HG02610 (cell line): ENCODE measurements at regions not wholly inside any gene's neighbourhood (a gene's known extent, or its start where the extent isn't known, plus 50 kb on each side); places are given as distances from the start of the nearest gene placed in this dataset.

Experiments
- ATAC-seq: cut with Tn5 transposase; IDR thresholded peaks from one replicate; pipeline ENCODE4 v1.9.1; 2021; ENCODE audit warnings: mild to moderate bottlenecking, moderate library complexity; ENCODE audit not compliant: unreplicated experiment

GRCh38 chr4:12880844-12881243 lies 603.3 kb downstream of the RAB28 start:
- ATAC-seq, result no peak

- ATAC-seq, result no peak
Observed at GRCh38 chr4:12879496-12879895, 604.6 kb downstream of the RAB28 start.

GRCh38 chr4:12875640-12876243 lies 608.4 kb downstream of the RAB28 start:
- no peak for ATAC-seq

- no peak for ATAC-seq
Observed at GRCh38 chr4:12873351-12873750, 610.8 kb downstream of the RAB28 start.

- no peak for ATAC-seq
Observed at GRCh38 chr4:12861422-12861821, 622.7 kb downstream of the RAB28 start.

GRCh38 chr4:12852338-12853307 lies 631.5 kb downstream of the RAB28 start:
- ATAC-seq, result no peak

GRCh38 chr4:12846368-12846767 lies 637.8 kb downstream of the RAB28 start:
- no peak for ATAC-seq

GRCh38 chr4:12844141-12844540 lies 640.0 kb downstream of the RAB28 start:
- ATAC-seq, result no peak

- no peak for ATAC-seq
Observed at GRCh38 chr4:12827966-12828365, 656.2 kb downstream of the RAB28 start.

GRCh38 chr4:12791536-12791935 lies 692.6 kb downstream of the RAB28 start:
- ATAC-seq, result no peak

- ATAC-seq, result no peak
Observed at GRCh38 chr4:12787261-12787660, 696.9 kb downstream of the RAB28 start.

- ATAC-seq, result no peak
Observed at GRCh38 chr4:12778706-12779105, 705.4 kb downstream of the RAB28 start.

GRCh38 chr4:12778191-12778590 lies 705.9 kb downstream of the RAB28 start:
- ATAC-seq, result no peak

GRCh38 chr4:12770351-12770750 lies 713.8 kb downstream of the RAB28 start:
- ATAC-seq, result no peak

GRCh38 chr4:12761694-12762093 lies 722.4 kb downstream of the RAB28 start:
- ATAC-seq, result no peak

GRCh38 chr4:12747154-12747553 lies 737.0 kb downstream of the RAB28 start:
- ATAC-seq, result no peak

GRCh38 chr4:12746221-12746620 lies 737.9 kb downstream of the RAB28 start:
- no peak for ATAC-seq

GRCh38 chr4:12734586-12734985 lies 749.6 kb downstream of the RAB28 start:
- ATAC-seq, result no peak

- no peak for ATAC-seq
Observed at GRCh38 chr4:12729384-12729783, 754.8 kb downstream of the RAB28 start.

GRCh38 chr4:12724510-12724909 lies 759.6 kb downstream of the RAB28 start:
- ATAC-seq, result no peak

GRCh38 chr4:12723849-12724447 lies 760.2 kb downstream of the RAB28 start:
- no peak for ATAC-seq

- no peak for ATAC-seq
Observed at GRCh38 chr4:12716896-12717295, 767.2 kb downstream of the RAB28 start.
